GM06990 (cell line): ENCODE measurements at regions not wholly inside any gene's neighbourhood (a gene's known extent, or its start where the extent isn't known, plus 50 kb on each side); places are given as distances from the start of the nearest gene placed in this dataset.

ENCODE experiments used
- DNase-seq: peaks from one replicate; pipeline ENCODE4 v3.0.0-alpha.2; 2011; ENCODE audit not compliant: insufficient read length; ENCODE audit errors: extremely low read depth
- H3K27me3 ChIP-seq: replicated peaks from 2 replicates; pipeline ENCODE4 v1.6.0; 2011; ENCODE audit warnings: low read length; ENCODE audit not compliant: control insufficient read depth, insufficient read depth
- H3K36me3 ChIP-seq: 2 replicates; pipeline ENCODE4 v1.5.1; 2011; ENCODE audit warnings: low read length; ENCODE audit not compliant: control insufficient read depth, insufficient read depth
- H3K4me3 ChIP-seq: replicated peaks from 2 replicates; pipeline ENCODE4 v1.5.1; 2011; ENCODE audit warnings: low read depth, mild to moderate bottlenecking, control low read depth, low read length
- TF ChIP-seq, protein P1 (sequence below): IDR thresholded peaks from 2 replicates; pipeline ENCODE4 v1.5.1; 2011; ENCODE audit warnings: low read length, control low read depth, mild to moderate bottlenecking, inconsistent platforms; ENCODE audit not compliant: insufficient read depth, poor library complexity, severe bottlenecking

DNA sequence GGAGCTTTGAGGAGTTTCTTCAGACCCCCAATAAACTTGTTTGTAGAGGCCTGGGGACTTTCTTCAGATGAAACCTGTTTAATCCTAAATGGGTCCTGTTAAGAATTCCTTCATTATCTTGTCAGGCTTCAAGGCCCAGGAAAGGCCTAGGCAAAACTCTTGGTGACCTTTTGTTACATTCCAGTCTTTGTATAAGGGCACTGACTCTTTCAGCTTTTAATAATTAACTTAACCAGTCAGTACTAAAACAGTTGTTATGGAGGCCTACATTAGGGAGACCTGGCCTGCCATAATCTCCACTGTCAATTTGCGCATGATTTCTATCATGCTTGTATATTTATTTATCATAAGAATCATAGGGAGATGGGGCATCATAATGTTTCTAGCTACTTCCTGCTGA, 110.2 kb downstream of the FCRL5 start:
- no peak for DNase-seq
- Histone ChIP-seq H3K4me3 (no peak overlapping the region), H3K27me3 (no peaks in the 10 kb centered on the region), H3K36me3 (no peaks in the 10 kb centered on the region)
- TF ChIP-seq, protein P1, sequence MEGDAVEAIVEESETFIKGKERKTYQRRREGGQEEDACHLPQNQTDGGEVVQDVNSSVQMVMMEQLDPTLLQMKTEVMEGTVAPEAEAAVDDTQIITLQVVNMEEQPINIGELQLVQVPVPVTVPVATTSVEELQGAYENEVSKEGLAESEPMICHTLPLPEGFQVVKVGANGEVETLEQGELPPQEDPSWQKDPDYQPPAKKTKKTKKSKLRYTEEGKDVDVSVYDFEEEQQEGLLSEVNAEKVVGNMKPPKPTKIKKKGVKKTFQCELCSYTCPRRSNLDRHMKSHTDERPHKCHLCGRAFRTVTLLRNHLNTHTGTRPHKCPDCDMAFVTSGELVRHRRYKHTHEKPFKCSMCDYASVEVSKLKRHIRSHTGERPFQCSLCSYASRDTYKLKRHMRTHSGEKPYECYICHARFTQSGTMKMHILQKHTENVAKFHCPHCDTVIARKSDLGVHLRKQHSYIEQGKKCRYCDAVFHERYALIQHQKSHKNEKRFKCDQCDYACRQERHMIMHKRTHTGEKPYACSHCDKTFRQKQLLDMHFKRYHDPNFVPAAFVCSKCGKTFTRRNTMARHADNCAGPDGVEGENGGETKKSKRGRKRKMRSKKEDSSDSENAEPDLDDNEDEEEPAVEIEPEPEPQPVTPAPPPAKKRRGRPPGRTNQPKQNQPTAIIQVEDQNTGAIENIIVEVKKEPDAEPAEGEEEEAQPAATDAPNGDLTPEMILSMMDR = no peak

DNA sequence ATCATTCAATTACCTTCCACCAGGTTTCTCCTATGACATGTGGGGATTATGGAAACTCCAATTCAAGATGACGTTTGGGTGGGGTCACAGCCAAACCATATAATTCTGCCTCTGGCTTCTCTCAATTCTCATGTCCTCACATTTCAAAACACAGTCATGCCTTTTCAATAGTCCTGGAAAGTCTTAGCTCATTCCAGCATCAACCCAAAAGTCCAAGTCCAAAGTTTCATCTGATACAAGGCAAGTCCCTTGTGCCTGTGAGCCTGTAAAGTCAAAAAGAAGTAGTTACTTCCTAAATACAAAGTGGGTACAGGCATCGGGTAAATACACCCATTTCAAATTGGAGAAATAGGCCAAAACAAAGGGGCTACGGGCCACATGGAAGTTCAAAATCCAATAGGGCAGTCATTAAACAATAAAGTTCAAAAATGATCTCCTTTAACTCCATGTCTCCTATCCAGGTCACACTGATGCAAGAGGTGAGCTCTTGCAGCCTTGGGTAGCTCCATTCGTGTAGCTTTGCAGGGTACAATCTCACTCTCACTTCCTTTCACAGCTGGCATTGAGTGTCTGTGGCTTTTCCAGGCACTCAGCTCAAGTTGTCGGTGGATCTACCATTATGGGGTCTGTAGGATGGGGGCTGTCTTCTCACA, 112.9 kb downstream of the FCRL5 start:
- Histone ChIP-seq H3K36me3 (no peaks in the 10 kb centered on the region), H3K4me3 (no peak overlapping the region), H3K27me3 (no peaks in the 10 kb centered on the region)
- DNase-seq = no peak
- TF ChIP-seq, protein P1 = no peak

DNA sequence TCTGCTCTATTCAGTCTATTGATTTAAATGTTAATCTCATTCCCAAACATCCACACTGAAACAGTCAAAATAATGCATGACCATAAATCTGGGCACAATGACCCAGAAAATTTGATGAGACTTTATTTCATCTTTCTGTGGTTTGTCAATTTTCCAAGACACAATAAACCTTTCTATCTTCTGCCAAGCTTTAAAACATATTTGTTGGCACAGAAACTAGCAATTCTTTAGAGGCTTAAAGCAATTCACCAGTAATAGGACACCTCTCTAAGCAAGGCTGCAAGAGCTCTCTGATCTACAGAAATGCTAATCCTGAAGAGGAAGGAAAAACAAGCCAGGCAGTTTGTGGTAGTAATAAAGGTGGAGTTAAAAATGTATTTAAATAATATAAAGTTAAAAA, 113.7 kb downstream of the FCRL5 start:
- H3K4me3 ChIP-seq = no peak overlapping the region
- no peaks in the 10 kb centered on the region for H3K27me3 ChIP-seq
- DNase-seq = no peak
- no peaks in the 10 kb centered on the region for H3K36me3 ChIP-seq
- TF ChIP-seq, protein P1 = no peak

DNA sequence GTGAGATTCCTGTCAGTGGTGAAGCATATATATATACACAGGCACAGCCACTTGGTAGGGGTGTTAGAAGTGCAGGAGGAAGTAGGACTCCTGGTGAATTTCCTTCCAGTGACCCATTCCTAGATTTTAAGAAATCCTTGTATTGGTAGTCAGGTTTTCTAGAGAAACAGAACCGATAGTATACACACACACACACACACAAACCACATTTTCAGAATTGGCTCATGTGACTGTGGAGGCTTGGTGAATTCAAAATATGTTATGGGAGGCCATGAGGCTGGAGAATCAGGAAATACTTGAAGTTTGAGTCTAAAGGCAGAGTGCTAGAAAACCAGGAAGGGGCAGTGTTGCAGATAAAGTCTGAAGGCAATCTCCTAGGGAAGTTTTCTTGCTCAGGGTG, 114.2 kb downstream of the FCRL5 start:
- Histone ChIP-seq H3K27me3 (no peaks in the 10 kb centered on the region), H3K36me3 (no peaks in the 10 kb centered on the region), H3K4me3 (no peak overlapping the region)
- DNase-seq = no peak
- TF ChIP-seq, protein P1 = no peak

DNA sequence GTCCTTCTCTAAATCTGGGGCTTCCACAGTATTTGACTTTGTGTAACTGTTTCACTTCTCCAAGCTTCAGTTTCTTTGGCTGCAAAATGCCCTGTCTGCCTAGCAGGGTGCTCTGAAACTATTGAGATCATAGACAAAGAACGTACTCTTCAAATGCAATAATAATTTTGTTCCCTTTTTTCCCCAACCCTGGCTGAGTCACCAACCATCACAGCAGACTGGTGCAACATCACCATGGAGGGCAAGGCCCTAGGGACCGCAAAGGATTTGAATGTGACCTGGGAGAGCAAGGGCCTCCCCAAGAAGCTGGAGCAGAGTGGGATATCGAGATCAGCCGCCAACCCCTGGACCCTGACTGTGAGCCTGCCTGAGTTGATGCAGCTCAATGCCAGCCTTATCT, 115.0 kb downstream of the FCRL5 start:
- no peaks in the 10 kb centered on the region for H3K36me3 ChIP-seq
- TF ChIP-seq, protein P1 = no peak
- no peaks in the 10 kb centered on the region for H3K27me3 ChIP-seq
- H3K4me3 ChIP-seq = no peak overlapping the region
- no peak for DNase-seq

DNA sequence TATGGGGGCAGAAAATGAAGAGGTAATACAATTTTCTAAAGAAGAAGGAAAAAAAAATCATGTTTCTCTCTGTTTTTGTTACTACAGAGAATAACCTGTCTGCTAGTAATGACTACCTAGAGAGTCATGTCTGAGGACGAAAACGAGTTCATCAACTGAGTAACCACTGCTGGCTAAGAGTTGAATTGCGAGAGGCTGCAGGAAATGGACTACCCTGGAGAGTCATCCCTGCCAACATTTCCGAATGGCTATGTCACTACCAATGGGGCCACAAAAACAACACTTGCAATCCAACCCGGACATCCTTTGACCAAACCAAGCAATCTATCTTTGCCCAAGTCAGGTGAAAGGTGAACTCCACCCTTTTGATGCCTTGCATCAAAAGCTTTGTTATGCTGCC, 120.6 kb downstream of the FCRL5 start:
- H3K4me3 ChIP-seq = no peak overlapping the region
- no peaks in the 10 kb centered on the region for H3K36me3 ChIP-seq
- no peaks in the 10 kb centered on the region; the same call in 1 of the 2 replicates for H3K27me3 ChIP-seq
- DNase-seq = no peak
- TF ChIP-seq, protein P1 = no peak
